ENCODE measurements at regions not wholly inside any gene's neighbourhood (a gene's known extent, or its start where the extent isn't known, plus 50 kb on each side); places are given as distances from the start of the nearest gene placed in this dataset.

DNA sequence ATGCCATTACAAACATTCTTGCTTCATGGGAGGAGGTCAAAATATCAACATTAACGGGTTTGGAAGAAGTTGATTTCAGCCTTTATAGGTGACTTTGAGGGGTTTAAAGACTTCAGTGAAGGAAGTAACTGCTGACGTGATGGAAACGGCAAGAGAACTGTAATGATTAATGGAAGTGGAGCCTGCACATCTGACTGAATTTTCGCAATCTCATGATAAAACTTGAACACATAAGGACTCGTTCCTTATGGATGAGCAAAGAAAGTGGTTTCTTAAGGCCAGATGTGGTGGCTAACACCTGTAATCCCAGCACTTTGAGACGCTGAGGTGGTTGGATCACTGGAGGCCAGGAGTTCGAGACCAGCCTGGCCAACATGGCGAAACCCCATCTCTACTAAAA lies 226.1 kb downstream of the BCAS1 start:
- DNase-seq (ENCODE audit: low read depth): no peak
- H3K4me3 ChIP-seq (ENCODE audit: low read depth, low read length): no peak overlapping the region
- TF ChIP-seq, protein P1, sequence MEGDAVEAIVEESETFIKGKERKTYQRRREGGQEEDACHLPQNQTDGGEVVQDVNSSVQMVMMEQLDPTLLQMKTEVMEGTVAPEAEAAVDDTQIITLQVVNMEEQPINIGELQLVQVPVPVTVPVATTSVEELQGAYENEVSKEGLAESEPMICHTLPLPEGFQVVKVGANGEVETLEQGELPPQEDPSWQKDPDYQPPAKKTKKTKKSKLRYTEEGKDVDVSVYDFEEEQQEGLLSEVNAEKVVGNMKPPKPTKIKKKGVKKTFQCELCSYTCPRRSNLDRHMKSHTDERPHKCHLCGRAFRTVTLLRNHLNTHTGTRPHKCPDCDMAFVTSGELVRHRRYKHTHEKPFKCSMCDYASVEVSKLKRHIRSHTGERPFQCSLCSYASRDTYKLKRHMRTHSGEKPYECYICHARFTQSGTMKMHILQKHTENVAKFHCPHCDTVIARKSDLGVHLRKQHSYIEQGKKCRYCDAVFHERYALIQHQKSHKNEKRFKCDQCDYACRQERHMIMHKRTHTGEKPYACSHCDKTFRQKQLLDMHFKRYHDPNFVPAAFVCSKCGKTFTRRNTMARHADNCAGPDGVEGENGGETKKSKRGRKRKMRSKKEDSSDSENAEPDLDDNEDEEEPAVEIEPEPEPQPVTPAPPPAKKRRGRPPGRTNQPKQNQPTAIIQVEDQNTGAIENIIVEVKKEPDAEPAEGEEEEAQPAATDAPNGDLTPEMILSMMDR (IDR thresholded peaks at IDR 0.05; ENCODE audit: insufficient read depth, low read depth, low read length, missing control alignments): no peak

DNA sequence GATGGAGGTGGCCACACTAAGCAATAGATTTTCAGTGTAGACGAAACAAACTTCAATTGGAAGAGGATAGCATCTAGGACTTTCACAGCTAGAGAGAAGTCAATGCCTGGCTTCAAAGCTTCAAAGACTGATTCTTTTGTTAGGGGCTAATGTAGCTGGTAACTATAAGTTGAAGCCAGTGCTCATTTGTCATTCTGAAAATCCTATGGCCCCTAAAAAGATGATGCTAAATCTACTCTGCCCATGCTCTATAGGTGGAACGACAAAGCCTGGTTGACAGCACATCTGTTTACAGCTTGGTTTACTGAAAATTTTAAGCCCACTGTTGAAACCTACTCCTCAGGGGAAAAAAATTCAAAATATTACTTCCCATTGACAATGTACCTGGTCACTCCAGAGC lies 226.7 kb downstream of the BCAS1 start:
- DNase-seq (ENCODE audit: low read depth): no peak
- no peak overlapping the region for H3K4me3 ChIP-seq (ENCODE audit: low read depth, low read length)
- TF ChIP-seq, protein P1 (IDR thresholded peaks at IDR 0.05; ENCODE audit: insufficient read depth, low read depth, low read length, missing control alignments): no peak

DNA sequence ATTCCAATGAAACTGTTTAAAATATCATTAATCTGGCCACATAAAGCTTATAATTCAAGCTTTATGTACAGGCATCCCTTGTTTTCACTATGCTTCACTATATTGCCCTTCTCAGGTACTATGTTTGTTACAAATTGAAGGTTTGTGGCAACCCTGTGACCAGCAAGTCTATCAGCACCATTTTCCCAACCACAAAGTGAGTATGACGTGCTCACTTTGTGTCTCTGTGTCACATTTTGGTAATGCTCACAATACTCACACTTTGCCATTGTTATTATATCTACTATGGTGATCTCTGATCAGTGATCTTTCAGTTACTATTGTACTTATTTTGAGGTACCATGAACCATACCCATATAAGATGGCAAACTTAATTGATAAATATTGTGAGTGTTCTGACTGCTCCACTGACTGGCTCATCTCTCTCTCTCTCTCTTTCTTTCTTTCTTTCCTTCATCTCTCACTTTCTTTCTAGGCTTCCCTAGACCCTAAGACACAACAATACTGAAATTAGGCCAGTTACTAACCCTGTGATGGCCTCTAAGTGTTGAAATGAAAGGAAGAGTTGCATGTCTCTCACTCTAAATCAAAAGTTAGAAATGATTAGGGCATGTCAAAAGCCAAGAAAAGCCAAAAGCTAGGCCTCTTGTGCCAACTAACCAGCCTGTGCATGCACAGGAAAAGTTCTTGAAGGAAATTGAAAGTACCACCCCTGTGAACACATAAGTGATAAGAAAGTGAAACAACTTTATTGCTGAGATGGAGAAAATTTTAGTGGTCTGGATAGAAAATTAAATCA lies 227.9 kb downstream of the BCAS1 start:
- DNase-seq (ENCODE audit: low read depth): peak; percentile 67
- H3K4me3 ChIP-seq (ENCODE audit: low read depth, low read length): no peak overlapping the region
- TF ChIP-seq, protein P1 (IDR thresholded peaks at IDR 0.05; ENCODE audit: insufficient read depth, low read depth, low read length, missing control alignments): no peak

DNA sequence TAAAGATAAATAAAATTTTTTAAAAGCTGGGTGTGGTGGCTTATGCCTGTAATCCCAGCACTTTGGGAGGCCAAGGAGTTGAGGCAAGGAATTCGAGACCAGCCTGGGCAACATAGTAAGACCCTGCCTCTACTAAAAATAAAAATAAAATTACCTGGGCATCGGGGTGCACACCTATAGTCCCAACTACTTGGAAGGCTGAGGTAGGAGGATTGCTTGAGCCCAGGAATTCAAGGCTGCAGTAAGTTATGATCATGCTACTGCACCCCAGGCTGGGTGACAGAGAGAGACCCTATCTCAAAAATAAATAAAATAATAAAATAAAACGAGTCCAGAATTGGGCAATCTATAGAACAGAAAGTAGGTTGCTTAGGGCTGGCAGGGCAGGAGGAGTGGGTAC lies 228.7 kb downstream of the BCAS1 start:
- DNase-seq (ENCODE audit: low read depth): no peak
- TF ChIP-seq, protein P1 (IDR thresholded peaks at IDR 0.05; ENCODE audit: insufficient read depth, low read depth, low read length, missing control alignments): no peak
- H3K4me3 ChIP-seq (ENCODE audit: low read depth, low read length): no peak overlapping the region

DNA sequence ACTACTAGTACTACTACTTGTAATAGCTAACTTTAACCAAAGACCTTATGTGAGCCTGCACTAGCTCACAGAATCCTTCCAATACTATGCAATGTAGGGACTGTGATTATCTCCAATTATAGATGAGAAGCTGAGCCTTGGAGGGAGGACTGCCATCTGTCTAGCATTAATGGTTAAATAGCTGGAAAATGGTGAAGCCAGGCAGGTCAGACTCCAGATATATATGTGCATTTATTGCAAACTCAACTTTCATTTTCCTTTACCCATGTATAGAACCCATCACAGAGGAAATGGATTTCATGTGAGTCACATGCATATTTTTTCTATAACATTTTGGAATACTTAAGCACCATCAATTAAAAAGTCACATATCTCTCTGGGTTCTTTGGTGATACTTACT lies 229.9 kb downstream of the BCAS1 start:
- TF ChIP-seq, protein P1 (IDR thresholded peaks at IDR 0.05; ENCODE audit: insufficient read depth, low read depth, low read length, missing control alignments): no peak
- no peak overlapping the region for H3K4me3 ChIP-seq (ENCODE audit: low read depth, low read length)
- no peak for DNase-seq (ENCODE audit: low read depth)

DNA sequence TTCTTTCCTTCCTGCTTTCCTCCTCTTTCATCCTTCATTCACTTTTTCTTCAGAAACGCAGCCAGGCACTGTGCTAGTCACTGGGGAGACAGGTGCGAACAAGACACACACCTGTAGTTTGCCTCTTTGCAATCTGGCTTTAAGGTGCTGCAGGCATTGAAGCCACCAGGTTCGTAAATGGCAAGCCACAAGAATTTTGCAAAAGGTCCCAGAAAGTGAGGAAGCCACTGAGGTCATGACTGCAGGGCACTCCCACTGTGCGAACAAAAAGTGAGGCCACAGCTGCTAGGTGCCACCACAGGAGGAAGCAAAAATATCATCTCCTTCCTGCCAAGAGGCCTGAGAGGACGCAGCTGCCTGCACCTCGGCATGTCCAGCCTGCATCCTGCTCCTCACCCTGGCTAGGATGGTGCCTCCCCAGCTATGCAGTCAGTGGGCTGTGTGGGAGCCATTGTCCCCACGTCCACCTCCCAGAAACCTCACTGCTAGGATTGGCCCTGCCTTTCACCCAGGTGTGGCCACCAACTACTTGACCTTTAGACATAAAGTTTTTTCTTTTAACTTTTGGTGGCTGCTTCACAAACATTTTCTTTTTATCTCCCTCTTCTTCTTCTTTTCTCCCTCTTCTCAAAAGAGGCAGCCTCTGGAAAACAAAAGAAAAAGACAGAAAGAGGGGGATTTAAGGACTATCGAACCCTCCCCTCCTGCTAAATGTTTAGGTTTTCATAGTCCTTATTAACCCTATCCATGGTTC lies 230.8 kb downstream of the BCAS1 start:
- DNase-seq (ENCODE audit: low read depth): peak; percentile 95
- no peak overlapping the region for H3K4me3 ChIP-seq (ENCODE audit: low read depth, low read length)
- TF ChIP-seq, protein P1 (IDR thresholded peaks at IDR 0.05; ENCODE audit: insufficient read depth, low read depth, low read length, missing control alignments): no peak

Measured in GM12865 (cell line).